Adrenal gland (tissue), 5 donors: ENCODE measurements at regions not wholly inside any gene's neighbourhood (a gene's known extent, or its start where the extent isn't known, plus 50 kb on each side); places are given as distances from the start of the nearest gene placed in this dataset.

Experiments
- POLR2A ChIP-seq, 2 donors: fragments of 450-650 bp; IDR thresholded peaks; one replicate each; pipeline ENCODE4 v1.6.1; 2017; ENCODE audit warnings: antibody characterized with exemption in 2 of 2, mild to moderate bottlenecking in 2 of 2, moderate library complexity in 1 of 2
- TF ChIP-seq, protein P1 (sequence below), 6 experiments: fragments of 450-650 bp in 4 of 6; fragments of 200-600 bp in 2 of 6; sonication (generic) in 1 of 6; IDR thresholded peaks; 1 replicate in 5 of 6; 2 replicates in 1 of 6; pipeline versions ENCODE4 v1.5.1 to v1.8.0; 2016 to 2021; ENCODE audit warnings: antibody characterized with exemption in 6 of 6, mild to moderate bottlenecking in 2 of 6, moderate library complexity in 1 of 6
- donor health status: DM: no; HTN: no; CAD: no.

DNA sequence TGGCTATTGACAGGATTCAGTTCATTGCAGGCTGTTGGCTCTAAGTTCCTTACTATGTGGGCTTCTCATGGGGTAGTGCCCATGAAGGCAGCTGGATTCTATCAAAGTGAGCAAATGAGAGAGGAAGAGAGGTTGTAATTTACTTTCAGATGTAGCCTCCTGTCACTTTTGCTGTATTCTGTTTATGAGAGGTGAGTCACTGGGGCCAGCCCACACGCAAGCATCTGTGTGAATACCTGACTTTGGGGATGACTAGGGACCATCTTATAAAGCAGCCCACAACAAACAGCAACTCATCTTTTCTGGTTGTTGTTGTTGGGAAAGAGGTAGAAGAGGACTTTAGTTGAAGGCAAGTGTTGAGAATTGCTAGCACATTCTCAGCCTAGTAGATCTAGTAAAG lies 506.3 kb upstream of the GRM7 start:
- TF ChIP-seq POLR2A (IDR thresholded peaks at IDR 0.05), result no peak
- TF ChIP-seq, protein P1, sequence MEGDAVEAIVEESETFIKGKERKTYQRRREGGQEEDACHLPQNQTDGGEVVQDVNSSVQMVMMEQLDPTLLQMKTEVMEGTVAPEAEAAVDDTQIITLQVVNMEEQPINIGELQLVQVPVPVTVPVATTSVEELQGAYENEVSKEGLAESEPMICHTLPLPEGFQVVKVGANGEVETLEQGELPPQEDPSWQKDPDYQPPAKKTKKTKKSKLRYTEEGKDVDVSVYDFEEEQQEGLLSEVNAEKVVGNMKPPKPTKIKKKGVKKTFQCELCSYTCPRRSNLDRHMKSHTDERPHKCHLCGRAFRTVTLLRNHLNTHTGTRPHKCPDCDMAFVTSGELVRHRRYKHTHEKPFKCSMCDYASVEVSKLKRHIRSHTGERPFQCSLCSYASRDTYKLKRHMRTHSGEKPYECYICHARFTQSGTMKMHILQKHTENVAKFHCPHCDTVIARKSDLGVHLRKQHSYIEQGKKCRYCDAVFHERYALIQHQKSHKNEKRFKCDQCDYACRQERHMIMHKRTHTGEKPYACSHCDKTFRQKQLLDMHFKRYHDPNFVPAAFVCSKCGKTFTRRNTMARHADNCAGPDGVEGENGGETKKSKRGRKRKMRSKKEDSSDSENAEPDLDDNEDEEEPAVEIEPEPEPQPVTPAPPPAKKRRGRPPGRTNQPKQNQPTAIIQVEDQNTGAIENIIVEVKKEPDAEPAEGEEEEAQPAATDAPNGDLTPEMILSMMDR (IDR thresholded peaks at IDR 0.05), result no peak
